Esophagus squamous epithelium (tissue), 4 donors: ENCODE measurements at regions not wholly inside any gene's neighbourhood (a gene's known extent, or its start where the extent isn't known, plus 50 kb on each side); places are given as distances from the start of the nearest gene placed in this dataset.

Experiments used
- CTCF ChIP-seq, 6 experiments: fragments of 450-650 bp in 4 of 6; fragments of 200-600 bp in 2 of 6; sonication (generic) in 2 of 6; IDR thresholded peaks; one replicate each; pipeline ENCODE4 v1.5.1; 2016 to 2019; ENCODE audit warnings: antibody characterized with exemption in 6 of 6, mild to moderate bottlenecking in 4 of 6, moderate library complexity in 4 of 6
- POLR2A ChIP-seq, 4 donors: fragments of 450-650 bp; IDR thresholded peaks; one replicate each; pipeline ENCODE4 v1.6.1; 2017; ENCODE audit warnings: antibody characterized with exemption in 4 of 4, mild to moderate bottlenecking in 4 of 4, moderate library complexity in 3 of 4

- TF ChIP-seq CTCF (IDR thresholded peaks at IDR 0.05), result no peak
- no peak for TF ChIP-seq POLR2A (IDR thresholded peaks at IDR 0.05)
Measured at GRCh38 chr10:45526309-45526905, 146.2 kb downstream of the ZFAND4 start.
